Prostate gland (tissue), 2 donors: ENCODE measurements at regions not wholly inside any gene's neighbourhood (a gene's known extent, or its start where the extent isn't known, plus 50 kb on each side); places are given as distances from the start of the nearest gene placed in this dataset.

Experiments used
- CTCF ChIP-seq, 4 experiments: fragments of 200-600 bp in 2 of 4; fragments of 450-650 bp in 2 of 4; sonication (generic) in 2 of 4; IDR thresholded peaks; 1 replicate in 3 of 4; 2 replicates in 1 of 4; pipeline ENCODE4 v1.5.1; 2016 to 2019; ENCODE audit warnings: antibody characterized with exemption in 4 of 4, mild to moderate bottlenecking in 2 of 4, moderate library complexity in 2 of 4
- POLR2A ChIP-seq: fragments of 450-650 bp; IDR thresholded peaks from one replicate; pipeline ENCODE4 v1.6.1; 2016; ENCODE audit warnings: antibody characterized with exemption, mild to moderate bottlenecking
- POLR2AphosphoS5 ChIP-seq: sonication (generic); formaldehyde crosslinking; IDR thresholded peaks from one replicate; pipeline ENCODE4 v1.6.1; 2017; ENCODE audit warnings: antibody characterized with exemption

DNA sequence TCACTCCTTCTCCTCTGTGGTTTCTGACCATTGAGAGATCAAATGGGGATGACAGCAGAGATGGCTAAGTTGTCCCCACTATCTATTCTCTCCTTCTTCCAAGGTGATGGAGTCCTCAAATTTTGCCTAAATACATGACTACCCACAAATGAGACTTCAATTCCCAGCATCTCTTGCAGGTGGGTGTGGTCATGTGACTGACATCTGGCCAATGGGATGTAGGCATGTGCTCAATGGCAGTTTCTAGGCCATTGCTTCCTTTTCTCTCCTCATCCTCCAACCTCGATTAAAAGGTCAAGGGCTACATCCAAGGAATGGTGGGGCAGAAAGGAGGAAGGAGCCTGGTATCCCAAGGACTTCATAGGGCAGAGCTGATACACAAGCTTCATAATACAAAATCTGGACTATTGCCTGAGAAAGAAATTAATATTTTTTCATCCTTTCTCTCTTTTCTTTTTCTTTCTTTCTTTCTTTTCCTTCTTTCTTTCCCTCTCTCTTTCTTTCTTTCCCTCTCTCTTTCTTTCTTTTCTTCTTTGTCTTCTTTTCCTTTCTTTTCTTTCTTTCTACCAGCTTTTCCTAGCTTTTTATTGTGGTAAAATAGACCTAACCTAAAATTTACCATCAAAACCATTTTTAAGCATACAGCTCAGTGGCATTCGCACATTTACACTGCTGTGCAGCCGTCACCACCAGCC is 100.9 kb upstream of the PRB2 start:
- TF ChIP-seq CTCF (IDR thresholded peaks at IDR 0.05) = no peak
- TF ChIP-seq POLR2AphosphoS5 = no peak
- no peak for TF ChIP-seq POLR2A
